Liver (tissue), 7 donors: ENCODE measurements at regions not wholly inside any gene's neighbourhood (a gene's known extent, or its start where the extent isn't known, plus 50 kb on each side); places are given as distances from the start of the nearest gene placed in this dataset.

Source experiments
- DNase-seq: peaks from one replicate; pipeline ENCODE4 v3.0.0-alpha.2; 2017; ENCODE audit warnings: low spot score
- H3K27ac ChIP-seq, 2 donors: one replicate each; pipeline ENCODE4 v1.7.0; 2013; ENCODE audit warnings: inconsistent platforms in 2 of 2, low read length in 2 of 2, control low read depth in 1 of 2, low read depth in 1 of 2, mild to moderate bottlenecking in 1 of 2
- H3K27me3 ChIP-seq, 4 donors: one replicate each; pipeline versions ENCODE4 v1.6.1 to v1.7.0; 2013; ENCODE audit warnings: low read length in 3 of 4, inconsistent platforms in 1 of 4, mild to moderate bottlenecking in 1 of 4, moderate library complexity in 1 of 4; ENCODE audit not compliant: control insufficient read depth in 4 of 4, insufficient read depth in 4 of 4
- H3K36me3 ChIP-seq, 4 donors: one replicate each; pipeline versions ENCODE4 v1.6.1 to v1.7.0; 2013; ENCODE audit warnings: low read length in 3 of 4, mild to moderate bottlenecking in 3 of 4, low read depth in 1 of 4, moderate library complexity in 1 of 4; ENCODE audit not compliant: control insufficient read depth in 4 of 4, insufficient read depth in 3 of 4
- H3K4me1 ChIP-seq, 4 donors: one replicate each; pipeline versions ENCODE4 v1.6.1 to v1.7.0; 2013; ENCODE audit warnings: low read length in 3 of 4, mild to moderate bottlenecking in 3 of 4, moderate library complexity in 1 of 4; ENCODE audit not compliant: control insufficient read depth in 4 of 4, insufficient read depth in 4 of 4
- H3K4me3 ChIP-seq, 3 donors: one replicate each; pipeline versions ENCODE4 v1.6.1 to v1.7.0; 2013; ENCODE audit warnings: low read length in 3 of 3, control low read depth in 1 of 3, low read depth in 1 of 3, mild to moderate bottlenecking in 1 of 3
- H3K9ac ChIP-seq, 2 donors: one replicate each; pipeline ENCODE4 v1.7.0; 2013; ENCODE audit warnings: low read length in 2 of 2, mild to moderate bottlenecking in 2 of 2, moderate library complexity in 2 of 2, control low read depth in 1 of 2, low read depth in 1 of 2
- H3K9me3 ChIP-seq, 4 donors: one replicate each; pipeline versions ENCODE4 v1.6.1 to v1.7.0; 2013; ENCODE audit warnings: low read length in 3 of 4; ENCODE audit not compliant: control insufficient read depth in 4 of 4
- FOXA1 ChIP-seq: IDR thresholded peaks from 2 replicates; pipeline ENCODE4 v1.6.1; 2016; ENCODE audit warnings: antibody characterized with exemption
- HNF4A ChIP-seq, 2 donors: conservative IDR thresholded peaks; 2 replicates each; pipeline ENCODE4 v1.6.1; 2016; ENCODE audit warnings: antibody characterized with exemption in 2 of 2, mild to moderate bottlenecking in 2 of 2
- HNF4G ChIP-seq: IDR thresholded peaks from 2 replicates; pipeline ENCODE4 v1.6.1; 2016; ENCODE audit warnings: antibody characterized with exemption
- JUND ChIP-seq, 2 donors: IDR thresholded peaks; 2 replicates each; pipeline ENCODE4 v1.6.1; 2016; ENCODE audit warnings: antibody characterized with exemption in 2 of 2
- NR2F2 ChIP-seq: IDR thresholded peaks from 2 replicates; pipeline ENCODE4 v1.6.1; 2016; ENCODE audit warnings: antibody characterized with exemption
- RAD21 ChIP-seq, 2 donors: IDR thresholded peaks; 2 replicates each; pipeline ENCODE4 v1.6.1; 2016; ENCODE audit warnings: antibody characterized with exemption in 2 of 2, mild to moderate bottlenecking in 2 of 2
- RXRA ChIP-seq, 2 donors: IDR thresholded peaks; 2 replicates each; pipeline ENCODE4 v1.6.1; 2017 to 2018; ENCODE audit warnings: antibody characterized with exemption in 2 of 2, mild to moderate bottlenecking in 1 of 2
- SP1 ChIP-seq: IDR thresholded peaks from 2 replicates; pipeline ENCODE4 v1.6.1; 2018; ENCODE audit warnings: antibody characterized with exemption, mild to moderate bottlenecking
- WGBS: extraction: QIAGEN DNeasy Blood & Tissue Kit; methylation state at CpG from one replicate; pipeline ENCODE4 v1.1.7; 2013; 5-methylcytosine and 5-hydroxymethylcytosine counted together
- TF ChIP-seq, protein P1 (sequence below): IDR thresholded peaks from 2 replicates; pipeline ENCODE4 v1.6.1; 2016; ENCODE audit warnings: antibody characterized with exemption
- TF ChIP-seq, protein P2 (sequence below): IDR thresholded peaks from 2 replicates; pipeline ENCODE4 v1.6.1; 2016; ENCODE audit warnings: antibody characterized with exemption
- TF ChIP-seq, protein P3 (sequence below): IDR thresholded peaks from 2 replicates; pipeline ENCODE4 v1.6.1; 2016; ENCODE audit warnings: antibody characterized with exemption
- donor health status: healthy.
- donor health status: healthy.
- donor health status: healthy.
- donor health status: healthy.

DNA sequence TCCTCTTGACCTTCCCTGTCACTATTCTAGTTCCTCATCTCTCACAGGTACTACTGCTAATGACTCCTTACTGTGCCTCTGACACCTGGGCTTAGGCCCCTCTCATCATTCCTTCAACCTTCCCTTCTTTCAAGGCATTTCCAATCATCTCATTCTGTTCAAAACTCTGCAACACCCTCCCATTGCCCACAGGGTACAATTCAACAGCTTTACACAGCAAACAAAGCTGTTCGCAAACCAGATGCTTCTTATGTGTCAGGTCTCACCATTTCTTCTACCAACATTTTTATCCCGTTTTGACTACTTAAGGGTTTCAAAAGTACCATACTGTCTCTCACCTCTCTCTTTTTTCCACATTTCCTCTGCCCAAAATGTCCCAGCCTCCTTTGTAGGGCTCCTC is 84.4 kb upstream of the ID4 start (continued):
- no peak for TF ChIP-seq RAD21 (IDR thresholded peaks at IDR 0.05)
- TF ChIP-seq FOXA1, result no peak

DNA sequence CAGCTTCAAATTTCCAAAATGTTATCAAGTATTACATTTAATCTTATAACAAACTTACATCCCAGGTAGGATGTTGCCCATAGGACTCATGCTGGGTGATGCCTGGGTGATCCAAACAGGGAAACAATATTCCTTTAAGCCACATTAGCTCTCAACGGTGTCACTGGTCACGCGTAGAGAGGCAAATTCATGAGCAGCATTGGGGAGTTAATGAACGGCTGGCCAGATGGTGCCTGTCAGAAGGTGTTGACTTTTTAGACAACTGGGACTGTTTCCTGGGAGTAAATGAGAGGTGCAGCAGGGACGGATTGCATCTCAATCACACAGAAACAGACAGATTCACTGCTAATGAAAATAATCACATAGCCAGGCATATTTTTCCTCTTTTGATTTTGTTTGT is 83.3 kb upstream of the ID4 start:
- no peak overlapping the region for H3K9ac ChIP-seq
- H3K27ac ChIP-seq, result no peak overlapping the region
- 52% methylated on average over 5 of the region's 5 CpGs for WGBS
- no peaks in the 10 kb centered on the region for H3K36me3 ChIP-seq
- no peaks in the 10 kb centered on the region for H3K27me3 ChIP-seq
- no peak overlapping the region for H3K4me3 ChIP-seq
- no peak for TF ChIP-seq SP1
- H3K4me1 ChIP-seq, result no peaks in the 10 kb centered on the region
- no peak for DNase-seq
- no peaks in the 10 kb centered on the region for H3K9me3 ChIP-seq

DNA sequence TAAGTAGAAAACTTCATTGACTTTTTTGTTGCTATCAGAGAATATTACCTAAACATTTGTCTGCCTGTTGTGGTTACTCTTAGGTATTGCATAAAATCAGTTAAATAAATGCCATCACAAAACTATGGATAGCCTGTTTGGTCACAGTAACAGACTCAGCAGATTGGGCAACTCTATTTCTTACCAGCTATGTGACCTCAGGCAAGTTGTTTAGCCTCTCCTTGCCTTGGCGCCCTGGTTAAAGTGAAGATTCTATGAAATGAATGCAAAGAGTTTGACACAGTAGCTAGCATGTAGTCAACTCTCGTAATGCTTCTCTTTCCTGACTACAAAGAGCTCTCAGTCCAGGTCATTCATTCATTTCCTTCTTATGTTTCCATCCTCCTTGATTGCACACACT is 82.5 kb upstream of the ID4 start:
- no peak for DNase-seq
- no peaks in the 10 kb centered on the region for H3K27me3 ChIP-seq
- no peaks in the 10 kb centered on the region for H3K9me3 ChIP-seq
- WGBS, result 78% methylated on average over 2 of the region's 2 CpGs
- no peak overlapping the region for H3K4me3 ChIP-seq
- no peak overlapping the region for H3K9ac ChIP-seq
- H3K27ac ChIP-seq, result no peak overlapping the region
- no peak for TF ChIP-seq RAD21 (IDR thresholded peaks at IDR 0.05)
- no peaks in the 10 kb centered on the region for H3K36me3 ChIP-seq
- no peaks in the 10 kb centered on the region for H3K4me1 ChIP-seq

DNA sequence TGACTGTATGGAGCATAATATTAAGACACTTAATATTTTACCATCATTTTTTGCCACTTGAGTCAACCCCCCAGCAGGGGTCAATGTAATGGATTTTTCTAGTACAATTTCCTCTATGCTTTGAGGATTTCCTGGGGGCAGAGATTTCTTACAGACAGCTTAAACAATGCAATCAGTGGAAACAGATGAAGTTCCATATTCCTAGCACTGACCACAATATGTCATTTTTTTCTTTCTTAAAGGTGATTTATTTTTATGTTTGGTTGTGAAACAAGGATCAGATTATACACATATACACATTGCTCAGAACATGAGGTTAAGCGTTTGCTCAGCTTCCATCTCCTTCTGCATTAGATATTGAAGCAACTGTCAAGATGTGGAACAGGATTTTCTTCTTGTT is 82.0 kb upstream of the ID4 start:
- Histone ChIP-seq H3K9ac (no peak overlapping the region), H3K27ac (no peak overlapping the region), H3K4me3 (no peak overlapping the region), H3K36me3 (no peaks in the 10 kb centered on the region), H3K9me3 (no peaks in the 10 kb centered on the region), H3K4me1 (no peaks in the 10 kb centered on the region), H3K27me3 (no peaks in the 10 kb centered on the region)
- TF ChIP-seq HNF4G, result no peak
- no peak for TF ChIP-seq RXRA (IDR thresholded peaks at IDR 0.05)
- no peak for TF ChIP-seq HNF4A (conservative IDR thresholded peaks at IDR 0.05)
- TF ChIP-seq, protein P1, sequence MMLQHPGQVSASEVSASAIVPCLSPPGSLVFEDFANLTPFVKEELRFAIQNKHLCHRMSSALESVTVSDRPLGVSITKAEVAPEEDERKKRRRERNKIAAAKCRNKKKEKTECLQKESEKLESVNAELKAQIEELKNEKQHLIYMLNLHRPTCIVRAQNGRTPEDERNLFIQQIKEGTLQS, result no peak
- TF ChIP-seq, protein P2, sequence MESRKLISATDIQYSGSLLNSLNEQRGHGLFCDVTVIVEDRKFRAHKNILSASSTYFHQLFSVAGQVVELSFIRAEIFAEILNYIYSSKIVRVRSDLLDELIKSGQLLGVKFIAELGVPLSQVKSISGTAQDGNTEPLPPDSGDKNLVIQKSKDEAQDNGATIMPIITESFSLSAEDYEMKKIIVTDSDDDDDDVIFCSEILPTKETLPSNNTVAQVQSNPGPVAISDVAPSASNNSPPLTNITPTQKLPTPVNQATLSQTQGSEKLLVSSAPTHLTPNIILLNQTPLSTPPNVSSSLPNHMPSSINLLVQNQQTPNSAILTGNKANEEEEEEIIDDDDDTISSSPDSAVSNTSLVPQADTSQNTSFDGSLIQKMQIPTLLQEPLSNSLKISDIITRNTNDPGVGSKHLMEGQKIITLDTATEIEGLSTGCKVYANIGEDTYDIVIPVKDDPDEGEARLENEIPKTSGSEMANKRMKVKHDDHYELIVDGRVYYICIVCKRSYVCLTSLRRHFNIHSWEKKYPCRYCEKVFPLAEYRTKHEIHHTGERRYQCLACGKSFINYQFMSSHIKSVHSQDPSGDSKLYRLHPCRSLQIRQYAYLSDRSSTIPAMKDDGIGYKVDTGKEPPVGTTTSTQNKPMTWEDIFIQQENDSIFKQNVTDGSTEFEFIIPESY, result no peak
- TF ChIP-seq RAD21 (IDR thresholded peaks at IDR 0.05), result no peak
- TF ChIP-seq JUND (IDR thresholded peaks at IDR 0.05), result no peak
- TF ChIP-seq, protein P3, sequence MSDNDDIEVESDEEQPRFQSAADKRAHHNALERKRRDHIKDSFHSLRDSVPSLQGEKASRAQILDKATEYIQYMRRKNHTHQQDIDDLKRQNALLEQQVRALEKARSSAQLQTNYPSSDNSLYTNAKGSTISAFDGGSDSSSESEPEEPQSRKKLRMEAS, result no peak
- TF ChIP-seq NR2F2, result no peak
- no peak for DNase-seq
- 63% methylated on average over 1 of the region's 1 CpG for WGBS

DNA sequence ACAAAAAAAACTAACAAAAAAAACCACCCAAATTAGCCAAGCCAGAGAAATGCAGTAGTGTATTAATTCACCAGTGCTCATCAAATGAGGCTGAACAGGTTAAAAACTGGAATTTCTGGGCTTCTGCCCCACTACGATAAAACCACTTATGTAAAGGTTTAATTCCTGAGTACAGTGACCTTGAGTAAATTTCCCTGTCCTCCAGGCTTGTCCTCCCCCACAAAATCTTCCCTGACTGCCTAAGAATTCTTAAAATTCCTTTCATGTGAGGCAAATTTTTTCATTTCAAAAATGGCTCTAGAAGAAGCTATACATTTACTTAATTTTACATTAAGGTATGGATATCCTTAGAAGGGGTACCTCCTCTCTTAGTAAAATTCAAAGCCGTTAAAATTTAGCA is 80.1 kb upstream of the ID4 start:
- TF ChIP-seq JUND (IDR thresholded peaks at IDR 0.05) (no peak), NR2F2 (no peak)

More for the DNA sequence above, 80.1 kb upstream of the ID4 start:
- no peak overlapping the region for H3K4me3 ChIP-seq
- H3K9ac ChIP-seq, result no peak overlapping the region
- 57% methylated on average over 2 of the region's 2 CpGs for WGBS
- H3K9me3 ChIP-seq, result no peaks in the 10 kb centered on the region
- no peak for DNase-seq
- H3K36me3 ChIP-seq, result no peaks in the 10 kb centered on the region
- H3K27ac ChIP-seq, result no peak overlapping the region
- H3K4me1 ChIP-seq, result no peaks in the 10 kb centered on the region
- no peaks in the 10 kb centered on the region for H3K27me3 ChIP-seq
